T-helper 2 cell (primary cell): ENCODE measurements at regions not wholly inside any gene's neighbourhood (a gene's known extent, or its start where the extent isn't known, plus 50 kb on each side); places are given as distances from the start of the nearest gene placed in this dataset.
"Not testable (repeated sequence)": the region's sequence is repeated elsewhere in the genome, so short reads cannot be mapped to it uniquely, and the experiment has no call there.

ENCODE experiments used
- DNase-seq, 5 experiments: peaks; one replicate each; pipeline versions ENCODE4 v3.0.0 to v3.0.0-alpha.2; 2012 to 2022

DNA sequence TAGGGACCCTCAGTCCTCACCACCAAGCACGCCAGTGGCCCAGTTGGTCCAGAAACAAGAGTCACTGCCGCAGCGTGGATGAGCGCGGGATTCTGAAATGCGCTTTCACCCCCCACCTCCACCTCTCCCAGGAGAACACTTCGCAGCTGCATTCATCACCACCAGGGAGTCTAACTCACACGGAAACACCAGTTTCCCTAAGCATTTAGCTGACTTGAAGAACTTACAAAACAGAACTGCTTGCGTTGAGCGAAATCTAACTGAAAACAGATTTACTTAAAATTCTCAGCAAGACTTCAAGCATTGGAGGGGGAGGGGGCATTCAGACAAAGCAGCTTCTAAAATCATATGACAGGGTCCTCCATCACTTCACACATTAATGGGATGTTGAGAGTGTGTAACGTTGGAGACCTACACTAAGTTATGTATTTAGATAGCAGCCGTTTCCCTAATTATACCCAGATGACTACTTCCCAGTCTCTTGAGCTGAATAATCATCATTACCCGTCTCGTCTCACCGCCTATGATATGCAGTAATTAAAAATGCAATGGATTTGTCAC lies 258.2 kb upstream of the IRS2 start:
- DNase-seq: no peak

- DNase-seq: no peak
Observed at GRCh38 chr13:110042253-110042950, 256.0 kb upstream of the IRS2 start.

GRCh38 chr13:110041638-110042037 lies 255.3 kb upstream of the IRS2 start:
- not testable (repeated sequence) for DNase-seq

DNA sequence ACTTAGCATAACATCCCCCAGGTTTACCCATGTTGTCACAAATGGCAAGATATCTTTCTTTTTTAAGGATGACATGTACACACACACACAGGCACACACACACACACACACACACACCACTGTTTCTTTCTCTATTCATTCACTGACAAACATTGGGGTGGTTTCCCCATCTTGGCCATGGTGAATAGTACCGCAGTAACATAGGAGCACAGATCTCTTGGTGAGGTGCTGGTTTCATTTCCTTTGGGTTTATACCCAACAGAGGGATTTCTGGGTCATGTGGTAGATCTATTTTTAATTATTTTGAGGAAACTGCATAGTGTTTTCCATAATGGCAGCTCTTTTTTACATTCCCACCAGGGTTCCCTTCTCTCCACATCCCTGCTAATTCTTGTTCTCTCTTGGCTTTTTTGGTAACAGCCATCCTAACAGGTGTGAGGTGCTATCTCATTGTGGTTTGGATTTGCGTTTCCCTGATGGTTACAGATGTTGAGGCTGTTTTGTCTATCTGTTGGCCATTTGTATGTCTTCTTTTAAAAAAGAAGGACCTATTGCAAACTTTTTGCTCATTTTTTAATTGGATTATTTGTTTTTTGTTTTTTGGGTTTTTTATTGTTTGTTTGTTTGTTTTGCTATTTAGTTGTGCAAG lies 251.7 kb upstream of the IRS2 start:
- no peak for DNase-seq

- no peak for DNase-seq
Observed at GRCh38 chr13:110036060-110036459, 249.7 kb upstream of the IRS2 start.

DNA sequence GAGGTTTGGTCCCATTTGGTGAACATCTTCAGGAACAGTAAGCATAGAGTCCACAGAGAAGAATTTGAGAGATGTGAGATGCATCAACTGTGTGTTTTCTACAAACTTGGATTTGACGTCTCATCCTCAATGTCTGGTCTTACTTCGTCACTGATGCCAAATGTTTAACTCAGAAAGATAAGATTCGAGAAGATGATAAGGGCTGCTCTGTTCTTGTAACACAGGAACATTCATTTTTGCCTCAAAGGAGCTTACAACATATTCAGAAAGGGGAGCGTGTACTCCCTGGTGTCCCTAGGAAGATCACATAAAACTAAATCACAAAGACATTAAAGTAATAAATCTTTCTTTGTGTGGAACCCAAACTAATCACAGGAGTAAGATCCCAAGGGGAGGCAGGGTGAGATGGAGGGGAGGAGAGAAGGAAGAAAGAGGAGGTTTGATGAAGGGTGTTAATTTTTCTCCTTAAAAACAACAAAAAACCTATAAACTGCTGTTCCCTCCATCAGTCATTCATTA lies 247.7 kb upstream of the IRS2 start:
- DNase-seq: no peak

DNA sequence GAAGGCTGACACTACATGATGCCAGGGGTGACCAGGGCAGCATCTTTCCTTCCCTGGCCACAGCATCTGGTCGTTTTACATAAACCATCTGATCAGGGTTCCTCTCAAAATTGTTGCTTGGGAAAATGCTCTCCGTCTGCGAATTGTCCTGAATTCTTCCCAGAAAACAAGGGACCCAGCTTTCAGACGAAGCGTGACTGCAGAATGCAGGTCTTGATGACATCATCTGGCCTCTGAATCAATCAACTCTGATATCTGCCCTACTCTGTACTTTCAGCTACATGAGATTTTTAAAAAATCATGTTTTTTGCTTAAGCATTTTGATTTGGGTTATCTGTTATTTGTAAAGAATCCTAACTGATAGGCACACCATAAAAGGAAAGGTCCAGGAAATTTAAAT lies 246.6 kb upstream of the IRS2 start:
- no peak for DNase-seq

- no peak for DNase-seq
Observed at GRCh38 chr13:110030394-110030928, 244.1 kb upstream of the IRS2 start.

GRCh38 chr13:110028838-110029621 lies 242.6 kb upstream of the IRS2 start:
- DNase-seq: no peak

DNA sequence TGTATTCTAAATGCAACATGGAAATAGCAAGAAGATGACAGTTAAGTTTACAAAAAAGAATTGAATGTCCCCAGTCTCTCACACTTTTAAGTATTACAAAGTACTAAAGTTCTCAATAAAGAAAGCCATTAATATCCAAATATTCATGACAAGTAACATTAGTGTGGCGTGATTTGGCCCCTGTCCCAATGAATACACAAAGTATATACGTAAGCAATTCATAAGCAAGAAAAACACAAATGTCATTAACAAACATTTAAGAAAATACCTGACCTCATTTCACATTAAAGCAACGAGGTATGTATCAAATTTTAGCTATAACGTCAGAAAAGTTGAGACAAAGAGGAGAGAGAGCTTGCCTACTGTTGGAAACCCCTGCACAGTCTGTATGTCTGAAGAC lies 241.9 kb upstream of the IRS2 start:
- no peak for DNase-seq

DNA sequence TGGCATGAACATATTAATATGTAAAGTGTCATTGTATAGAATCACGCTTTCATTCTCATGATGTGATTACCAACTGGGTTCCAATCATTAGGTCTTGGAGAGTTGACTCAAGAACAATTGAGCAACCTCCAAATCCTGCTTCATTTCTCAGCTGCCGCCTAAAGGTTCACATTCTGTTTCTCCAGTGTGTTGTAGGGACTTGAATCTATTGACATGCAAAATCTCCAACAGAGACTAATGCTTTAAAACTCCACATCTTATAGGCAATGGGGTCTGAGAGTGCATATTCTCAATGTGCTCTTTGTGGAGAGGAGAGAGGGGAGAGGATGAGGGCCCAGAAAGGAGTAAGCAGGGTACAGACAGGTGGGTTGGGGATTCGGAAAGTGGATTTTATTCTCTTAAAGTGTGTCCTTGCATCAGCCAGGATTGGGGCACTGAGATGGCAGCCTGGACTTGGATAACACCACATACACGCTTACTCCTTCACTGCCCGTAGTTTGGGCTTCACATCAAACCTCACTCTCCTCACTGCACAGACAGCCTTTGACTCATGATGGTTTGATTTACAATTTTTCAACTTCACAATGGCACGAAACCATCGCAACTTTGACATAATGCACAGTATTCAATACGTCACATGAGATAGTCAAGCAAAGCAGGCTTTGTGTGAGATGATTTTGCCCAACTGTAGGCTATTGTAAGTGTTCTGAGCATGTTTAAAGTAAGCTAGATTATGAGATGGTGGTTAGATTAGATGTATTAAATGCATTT lies 241.3 kb upstream of the IRS2 start:
- DNase-seq: peak in 1 of 5 experiments; percentile 25

- no peak for DNase-seq
Observed at GRCh38 chr13:110024645-110024980, 238.2 kb upstream of the IRS2 start.

GRCh38 chr13:110023729-110024644 lies 237.6 kb upstream of the IRS2 start:
- DNase-seq: no peak

- no peak for DNase-seq
Observed at GRCh38 chr13:110018009-110018408, 231.6 kb upstream of the IRS2 start.

- no peak for DNase-seq
Observed at GRCh38 chr13:110017379-110017778, 231.0 kb upstream of the IRS2 start.

DNA sequence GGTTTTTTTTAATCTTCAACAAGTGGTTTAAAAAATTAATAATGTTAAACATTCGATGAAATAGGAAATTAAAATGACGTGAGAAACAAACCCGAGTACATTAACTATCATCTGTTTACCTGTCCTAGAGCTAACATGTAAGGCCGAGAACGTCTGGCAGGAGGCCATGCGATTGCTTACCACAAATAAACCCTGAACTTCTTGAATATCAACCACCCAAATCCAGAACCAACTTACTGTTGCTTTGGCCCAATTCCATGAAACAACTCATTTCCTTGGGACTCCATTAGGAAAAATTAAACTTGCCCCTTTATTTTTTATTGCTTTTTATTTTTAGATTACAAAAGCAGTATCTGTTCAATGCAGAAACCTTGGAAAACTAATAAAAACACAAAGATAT lies 228.9 kb upstream of the IRS2 start:
- no peak for DNase-seq

GRCh38 chr13:110014719-110015118 lies 228.3 kb upstream of the IRS2 start:
- no peak for DNase-seq

GRCh38 chr13:110012102-110012739 lies 225.8 kb upstream of the IRS2 start:
- DNase-seq: no peak

DNA sequence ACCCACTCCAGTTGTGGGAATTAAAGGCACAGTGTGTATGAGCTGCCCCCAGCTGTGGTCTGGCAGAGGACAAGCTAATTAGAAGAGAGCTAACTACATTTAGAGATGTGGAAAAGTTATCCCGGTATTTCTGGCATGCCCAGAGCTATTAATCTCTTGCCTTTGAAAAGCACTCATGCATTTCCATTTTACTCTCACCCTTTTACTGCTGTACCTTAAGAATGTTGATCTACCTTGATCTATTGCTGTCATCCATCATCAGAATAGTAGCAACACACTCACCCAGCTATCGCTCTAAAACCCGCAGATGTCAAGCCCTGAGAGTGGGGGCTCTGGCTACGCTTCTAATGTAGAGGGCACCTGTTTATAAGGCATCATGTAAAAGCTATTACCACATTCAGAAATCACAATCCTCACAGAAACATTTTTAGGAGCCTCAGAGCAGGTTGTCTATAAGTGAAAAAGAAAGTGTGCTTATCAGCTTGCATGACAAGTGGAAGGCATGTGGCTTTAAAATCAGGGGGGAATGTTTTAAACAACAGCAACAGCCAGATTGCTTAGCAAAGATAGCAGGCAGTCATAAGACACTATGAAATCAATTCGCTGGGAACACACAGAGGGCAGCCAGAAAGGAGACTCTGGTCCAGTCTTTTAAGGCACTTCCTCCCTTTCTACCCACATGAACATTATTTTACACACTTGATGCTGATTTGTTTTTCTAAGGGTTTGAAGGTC lies 224.2 kb upstream of the IRS2 start:
- no peak for DNase-seq

- DNase-seq: no peak
Observed at GRCh38 chr13:110008816-110009215, 222.4 kb upstream of the IRS2 start.
